ENCODE measurements at regions not wholly inside any gene's neighbourhood (a gene's known extent, or its start where the extent isn't known, plus 50 kb on each side); places are given as distances from the start of the nearest gene placed in this dataset.

GRCh38 chr16:86988920-86989696, 328.1 kb downstream of the C16orf95 start (continued):
- TF ChIP-seq GRHL2 (CRISPR knock-in tag; IDR thresholded peaks at IDR 0.05; ENCODE audit: insufficient replicate concordance, severe bottlenecking) (no peak), NR2C2 (CRISPR knock-in tag; IDR thresholded peaks at IDR 0.05) (no peak), NFATC4 (CRISPR knock-in tag; IDR thresholded peaks at IDR 0.05) (no peak)
- TF ChIP-seq, protein P1, sequence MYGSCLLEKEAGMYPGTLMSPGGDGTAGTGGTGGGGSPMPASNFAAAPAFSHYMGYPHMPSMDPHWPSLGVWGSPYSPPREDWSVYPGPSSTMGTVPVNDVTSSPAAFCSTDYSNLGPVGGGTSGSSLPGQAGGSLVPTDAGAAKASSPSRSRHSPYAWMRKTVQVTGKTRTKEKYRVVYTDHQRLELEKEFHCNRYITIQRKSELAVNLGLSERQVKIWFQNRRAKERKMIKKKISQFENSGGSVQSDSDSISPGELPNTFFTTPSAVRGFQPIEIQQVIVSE (CRISPR knock-in tag; IDR thresholded peaks at IDR 0.05; ENCODE audit: borderline replicate concordance), result no peak

- Mint-ChIP-seq H3K9me3 (peaks cover 7% of the 10 kb centered on the region), H3K4me3 (no peak overlapping the region), H3K27me3 (ENCODE audit: low read depth) (0 out of 2 replicates have a peak, but pooled peaks cover 3% of the 10 kb centered on the region), H3K27ac (no peak overlapping the region), H3K36me3 (no peaks in the 10 kb centered on the region), H3K4me1 (peaks cover 3% of the 10 kb centered on the region; the same call in 1 of the 2 replicates)
- DNase-seq (ENCODE audit: low spot score) (no peak), ATAC-seq (no peak)
- CTCF ChIA-PET, result no interaction called here
- TF ChIP-seq ZNF396 (CRISPR knock-in tag; IDR thresholded peaks at IDR 0.05; ENCODE audit: borderline replicate concordance), result no peak
- no peak for TF ChIP-seq IRF2 (CRISPR knock-in tag; IDR thresholded peaks at IDR 0.05; ENCODE audit: borderline replicate concordance, low read depth)
- POLR2A ChIA-PET, result no interaction called here
Observed at GRCh38 chr16:86990451-86990850, 326.7 kb downstream of the C16orf95 start.

DNA sequence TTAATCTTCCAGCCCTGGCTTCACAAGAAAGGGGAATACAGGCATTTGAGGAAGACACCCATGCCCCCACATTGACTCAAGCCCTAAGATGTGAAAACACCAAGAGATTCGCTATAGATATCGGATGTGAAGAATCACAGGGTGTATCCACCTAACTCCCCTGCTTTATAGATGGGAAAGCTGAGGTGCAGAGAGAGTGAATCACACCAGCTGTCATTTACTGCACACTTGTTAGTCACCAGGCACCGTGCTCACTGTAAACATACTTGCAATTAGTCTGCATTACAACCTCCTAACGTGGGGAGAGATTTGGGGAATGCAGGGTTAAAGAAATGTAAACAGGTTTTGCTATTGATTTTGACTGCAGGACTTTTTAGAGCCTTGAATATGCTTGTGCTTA, 325.5 kb downstream of the C16orf95 start:
- ChIA-PET POLR2A (no interaction called here), CTCF (interaction anchor here (0.5 kb wide), 1 partner anchor 108 kb away, joined by 3 read pairs; no protein-coding TSS in a partner anchor)
- H3K9me3 Mint-ChIP-seq, result peaks cover 7% of the 10 kb centered on the region
- TF ChIP-seq, protein P2, sequence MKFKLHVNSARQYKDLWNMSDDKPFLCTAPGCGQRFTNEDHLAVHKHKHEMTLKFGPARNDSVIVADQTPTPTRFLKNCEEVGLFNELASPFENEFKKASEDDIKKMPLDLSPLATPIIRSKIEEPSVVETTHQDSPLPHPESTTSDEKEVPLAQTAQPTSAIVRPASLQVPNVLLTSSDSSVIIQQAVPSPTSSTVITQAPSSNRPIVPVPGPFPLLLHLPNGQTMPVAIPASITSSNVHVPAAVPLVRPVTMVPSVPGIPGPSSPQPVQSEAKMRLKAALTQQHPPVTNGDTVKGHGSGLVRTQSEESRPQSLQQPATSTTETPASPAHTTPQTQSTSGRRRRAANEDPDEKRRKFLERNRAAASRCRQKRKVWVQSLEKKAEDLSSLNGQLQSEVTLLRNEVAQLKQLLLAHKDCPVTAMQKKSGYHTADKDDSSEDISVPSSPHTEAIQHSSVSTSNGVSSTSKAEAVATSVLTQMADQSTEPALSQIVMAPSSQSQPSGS (CRISPR knock-in tag; IDR thresholded peaks at IDR 0.05; ENCODE audit: borderline replicate concordance, low read depth), result no peak
- TF ChIP-seq, protein P3, sequence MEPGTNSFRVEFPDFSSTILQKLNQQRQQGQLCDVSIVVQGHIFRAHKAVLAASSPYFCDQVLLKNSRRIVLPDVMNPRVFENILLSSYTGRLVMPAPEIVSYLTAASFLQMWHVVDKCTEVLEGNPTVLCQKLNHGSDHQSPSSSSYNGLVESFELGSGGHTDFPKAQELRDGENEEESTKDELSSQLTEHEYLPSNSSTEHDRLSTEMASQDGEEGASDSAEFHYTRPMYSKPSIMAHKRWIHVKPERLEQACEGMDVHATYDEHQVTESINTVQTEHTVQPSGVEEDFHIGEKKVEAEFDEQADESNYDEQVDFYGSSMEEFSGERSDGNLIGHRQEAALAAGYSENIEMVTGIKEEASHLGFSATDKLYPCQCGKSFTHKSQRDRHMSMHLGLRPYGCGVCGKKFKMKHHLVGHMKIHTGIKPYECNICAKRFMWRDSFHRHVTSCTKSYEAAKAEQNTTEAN (CRISPR knock-in tag; IDR thresholded peaks at IDR 0.05), result no peak
- TF ChIP-seq, protein P4, sequence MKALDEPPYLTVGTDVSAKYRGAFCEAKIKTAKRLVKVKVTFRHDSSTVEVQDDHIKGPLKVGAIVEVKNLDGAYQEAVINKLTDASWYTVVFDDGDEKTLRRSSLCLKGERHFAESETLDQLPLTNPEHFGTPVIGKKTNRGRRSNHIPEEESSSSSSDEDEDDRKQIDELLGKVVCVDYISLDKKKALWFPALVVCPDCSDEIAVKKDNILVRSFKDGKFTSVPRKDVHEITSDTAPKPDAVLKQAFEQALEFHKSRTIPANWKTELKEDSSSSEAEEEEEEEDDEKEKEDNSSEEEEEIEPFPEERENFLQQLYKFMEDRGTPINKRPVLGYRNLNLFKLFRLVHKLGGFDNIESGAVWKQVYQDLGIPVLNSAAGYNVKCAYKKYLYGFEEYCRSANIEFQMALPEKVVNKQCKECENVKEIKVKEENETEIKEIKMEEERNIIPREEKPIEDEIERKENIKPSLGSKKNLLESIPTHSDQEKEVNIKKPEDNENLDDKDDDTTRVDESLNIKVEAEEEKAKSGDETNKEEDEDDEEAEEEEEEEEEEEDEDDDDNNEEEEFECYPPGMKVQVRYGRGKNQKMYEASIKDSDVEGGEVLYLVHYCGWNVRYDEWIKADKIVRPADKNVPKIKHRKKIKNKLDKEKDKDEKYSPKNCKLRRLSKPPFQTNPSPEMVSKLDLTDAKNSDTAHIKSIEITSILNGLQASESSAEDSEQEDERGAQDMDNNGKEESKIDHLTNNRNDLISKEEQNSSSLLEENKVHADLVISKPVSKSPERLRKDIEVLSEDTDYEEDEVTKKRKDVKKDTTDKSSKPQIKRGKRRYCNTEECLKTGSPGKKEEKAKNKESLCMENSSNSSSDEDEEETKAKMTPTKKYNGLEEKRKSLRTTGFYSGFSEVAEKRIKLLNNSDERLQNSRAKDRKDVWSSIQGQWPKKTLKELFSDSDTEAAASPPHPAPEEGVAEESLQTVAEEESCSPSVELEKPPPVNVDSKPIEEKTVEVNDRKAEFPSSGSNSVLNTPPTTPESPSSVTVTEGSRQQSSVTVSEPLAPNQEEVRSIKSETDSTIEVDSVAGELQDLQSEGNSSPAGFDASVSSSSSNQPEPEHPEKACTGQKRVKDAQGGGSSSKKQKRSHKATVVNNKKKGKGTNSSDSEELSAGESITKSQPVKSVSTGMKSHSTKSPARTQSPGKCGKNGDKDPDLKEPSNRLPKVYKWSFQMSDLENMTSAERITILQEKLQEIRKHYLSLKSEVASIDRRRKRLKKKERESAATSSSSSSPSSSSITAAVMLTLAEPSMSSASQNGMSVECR (CRISPR knock-in tag; IDR thresholded peaks at IDR 0.05; ENCODE audit: borderline replicate concordance), result no peak
- TF ChIP-seq GRHL2 (CRISPR knock-in tag; IDR thresholded peaks at IDR 0.05; ENCODE audit: insufficient replicate concordance, severe bottlenecking) (no peak), ETV6 (CRISPR knock-in tag; IDR thresholded peaks at IDR 0.05) (no peak), ZBTB21 (CRISPR knock-in tag; IDR thresholded peaks at IDR 0.05; ENCODE audit: borderline replicate concordance) (no peak), IRF2 (CRISPR knock-in tag; IDR thresholded peaks at IDR 0.05; ENCODE audit: borderline replicate concordance, low read depth) (no peak), E2F1 (CRISPR knock-in tag; IDR thresholded peaks at IDR 0.05) (no peak), HMGA2 (CRISPR knock-in tag; IDR thresholded peaks at IDR 0.05) (no peak), CREB1 (CRISPR knock-in tag; IDR thresholded peaks at IDR 0.05) (no peak)
- no peak for ATAC-seq
- H3K4me3 Mint-ChIP-seq, result no peak overlapping the region
- 0 out of 2 replicates have a peak, but pooled peaks cover 3% of the 10 kb centered on the region for H3K4me1 Mint-ChIP-seq
- 0 out of 2 replicates have a peak, but pooled peaks cover 3% of the 10 kb centered on the region for H3K27me3 Mint-ChIP-seq (ENCODE audit: low read depth)
- H3K36me3 Mint-ChIP-seq, result no peaks in the 10 kb centered on the region
- DNase-seq (ENCODE audit: low spot score), result no peak
- no peak overlapping the region for H3K27ac Mint-ChIP-seq
